Body of pancreas (tissue), 4 donors: ENCODE measurements at regions not wholly inside any gene's neighbourhood (a gene's known extent, or its start where the extent isn't known, plus 50 kb on each side); places are given as distances from the start of the nearest gene placed in this dataset.

Source experiments
- POLR2A ChIP-seq, 3 donors: fragments of 450-650 bp; IDR thresholded peaks; one replicate each; pipeline ENCODE4 v1.6.1; 2016; ENCODE audit warnings: antibody characterized with exemption in 3 of 3, mild to moderate bottlenecking in 2 of 3
- TF ChIP-seq, protein P1 (sequence below), 7 experiments: fragments of 450-650 bp in 4 of 7; fragments of 200-600 bp in 3 of 7; sonication (generic) in 3 of 7; IDR thresholded peaks; one replicate each; pipeline ENCODE4 v1.5.1; 2016 to 2019; ENCODE audit warnings: antibody characterized with exemption in 7 of 7

GRCh38 chr7:112951070-112951469 lies 135.6 kb downstream of the GPR85 start:
- TF ChIP-seq, protein P1, sequence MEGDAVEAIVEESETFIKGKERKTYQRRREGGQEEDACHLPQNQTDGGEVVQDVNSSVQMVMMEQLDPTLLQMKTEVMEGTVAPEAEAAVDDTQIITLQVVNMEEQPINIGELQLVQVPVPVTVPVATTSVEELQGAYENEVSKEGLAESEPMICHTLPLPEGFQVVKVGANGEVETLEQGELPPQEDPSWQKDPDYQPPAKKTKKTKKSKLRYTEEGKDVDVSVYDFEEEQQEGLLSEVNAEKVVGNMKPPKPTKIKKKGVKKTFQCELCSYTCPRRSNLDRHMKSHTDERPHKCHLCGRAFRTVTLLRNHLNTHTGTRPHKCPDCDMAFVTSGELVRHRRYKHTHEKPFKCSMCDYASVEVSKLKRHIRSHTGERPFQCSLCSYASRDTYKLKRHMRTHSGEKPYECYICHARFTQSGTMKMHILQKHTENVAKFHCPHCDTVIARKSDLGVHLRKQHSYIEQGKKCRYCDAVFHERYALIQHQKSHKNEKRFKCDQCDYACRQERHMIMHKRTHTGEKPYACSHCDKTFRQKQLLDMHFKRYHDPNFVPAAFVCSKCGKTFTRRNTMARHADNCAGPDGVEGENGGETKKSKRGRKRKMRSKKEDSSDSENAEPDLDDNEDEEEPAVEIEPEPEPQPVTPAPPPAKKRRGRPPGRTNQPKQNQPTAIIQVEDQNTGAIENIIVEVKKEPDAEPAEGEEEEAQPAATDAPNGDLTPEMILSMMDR (IDR thresholded peaks at IDR 0.05): no peak
- no peak for TF ChIP-seq POLR2A (IDR thresholded peaks at IDR 0.05)
